HEK293 (cell line): ENCODE measurements at regions not wholly inside any gene's neighbourhood (a gene's known extent, or its start where the extent isn't known, plus 50 kb on each side); places are given as distances from the start of the nearest gene placed in this dataset.

Experiments
- GLIS2 ChIP-seq: fragments of 450-650 bp; formaldehyde crosslinking; IDR thresholded peaks from 2 replicates; pipeline ENCODE4 v1.5.1; 2016; ENCODE audit warnings: missing biosample characterization, missing genetic modification characterization
- KLF1 ChIP-seq: fragments of 450-650 bp; formaldehyde crosslinking; IDR thresholded peaks from 2 replicates; pipeline ENCODE4 v1.5.1; 2016; ENCODE audit warnings: missing biosample characterization, missing genetic modification characterization
- KLF10 ChIP-seq: fragments of 450-650 bp; IDR thresholded peaks from 2 replicates; pipeline ENCODE4 v1.5.1; 2018; ENCODE audit warnings: missing biosample characterization, mild to moderate bottlenecking, missing genetic modification characterization
- MEIS1 ChIP-seq: sonication (generic); formaldehyde crosslinking; IDR thresholded peaks from 2 replicates; pipeline ENCODE4 v1.8.1; 2022; ENCODE audit warnings: missing genetic modification reagents, mild to moderate bottlenecking, borderline replicate concordance
- REST ChIP-seq: fragments of 450-650 bp; formaldehyde crosslinking; IDR thresholded peaks from 2 replicates; pipeline ENCODE4 v1.5.1; 2016; ENCODE audit warnings: missing biosample characterization, missing genetic modification characterization
- SALL2 ChIP-seq: fragments of 450-650 bp; formaldehyde crosslinking; IDR thresholded peaks from 2 replicates; pipeline ENCODE4 v1.5.0; 2017; ENCODE audit warnings: missing biosample characterization, mild to moderate bottlenecking, missing genetic modification characterization, borderline replicate concordance
- SP3 ChIP-seq: fragments of 450-650 bp; formaldehyde crosslinking; IDR thresholded peaks from 2 replicates; pipeline ENCODE4 v1.5.1; 2016; ENCODE audit warnings: missing biosample characterization, missing genetic modification characterization
- TRIM28 ChIP-seq: IDR thresholded peaks from 2 replicates; pipeline ENCODE4 v1.6.1; 2011; ENCODE audit warnings: low read length, control low read depth, borderline replicate concordance
- ZBTB1 ChIP-seq: fragments of 450-650 bp; formaldehyde crosslinking; IDR thresholded peaks from 2 replicates; pipeline ENCODE4 v1.5.1; 2016; ENCODE audit warnings: missing biosample characterization, missing genetic modification characterization
- ZBTB21 ChIP-seq: fragments of 450-650 bp; formaldehyde crosslinking; IDR thresholded peaks from 2 replicates; pipeline ENCODE4 v1.5.1; 2017; ENCODE audit warnings: missing biosample characterization, missing genetic modification characterization
- ZEB2 ChIP-seq: fragments of 450-650 bp; formaldehyde crosslinking; IDR thresholded peaks from 2 replicates; pipeline ENCODE4 v1.5.1; 2016; ENCODE audit warnings: missing biosample characterization, missing genetic modification characterization
- ZFP3 ChIP-seq: fragments of 450-650 bp; formaldehyde crosslinking; IDR thresholded peaks from 2 replicates; pipeline ENCODE4 v1.5.1; 2016; ENCODE audit warnings: low read depth, missing biosample characterization, missing genetic modification characterization
- ZNF10 ChIP-seq: fragments of 450-650 bp; formaldehyde crosslinking; IDR thresholded peaks from 2 replicates; pipeline ENCODE4 v1.5.1; 2017; ENCODE audit warnings: missing biosample characterization, missing genetic modification characterization
- ZNF112 ChIP-seq: fragments of 450-650 bp; formaldehyde crosslinking; IDR thresholded peaks from 2 replicates; pipeline ENCODE4 v1.5.0; 2017; ENCODE audit warnings: missing biosample characterization, missing genetic modification characterization
- ZNF138 ChIP-seq: fragments of 450-650 bp; formaldehyde crosslinking; IDR thresholded peaks from 2 replicates; pipeline ENCODE4 v1.5.1; 2016; ENCODE audit warnings: missing biosample characterization, missing genetic modification characterization, borderline replicate concordance
- ZNF302 ChIP-seq: fragments of 450-650 bp; formaldehyde crosslinking; IDR thresholded peaks from 2 replicates; pipeline ENCODE4 v1.5.1; 2016; ENCODE audit warnings: missing biosample characterization, missing genetic modification characterization, low read depth
- ZNF324 ChIP-seq: fragments of 450-650 bp; formaldehyde crosslinking; IDR thresholded peaks from 2 replicates; pipeline ENCODE4 v1.5.1; 2016; ENCODE audit warnings: missing biosample characterization, missing genetic modification characterization
- ZNF335 ChIP-seq: fragments of 450-650 bp; formaldehyde crosslinking; conservative IDR thresholded peaks from 2 replicates; pipeline ENCODE4 v1.5.1; 2016; ENCODE audit warnings: missing biosample characterization, missing genetic modification characterization
- ZNF391 ChIP-seq: fragments of 450-650 bp; formaldehyde crosslinking; IDR thresholded peaks from 2 replicates; pipeline ENCODE4 v1.5.1; 2016; ENCODE audit warnings: low read depth, missing biosample characterization, missing genetic modification characterization, borderline replicate concordance
- ZNF398 ChIP-seq: fragments of 450-650 bp; formaldehyde crosslinking; IDR thresholded peaks from 2 replicates; pipeline ENCODE4 v1.5.1; 2017; ENCODE audit warnings: missing biosample characterization, missing genetic modification characterization
- ZNF426 ChIP-seq: fragments of 450-650 bp; formaldehyde crosslinking; IDR thresholded peaks from 2 replicates; pipeline ENCODE4 v1.5.1; 2017; ENCODE audit warnings: missing biosample characterization, missing genetic modification characterization, mild to moderate bottlenecking, inconsistent platforms, moderate library complexity
- ZNF433 ChIP-seq: fragments of 450-650 bp; formaldehyde crosslinking; IDR thresholded peaks from 2 replicates; pipeline ENCODE4 v1.5.1; 2016; ENCODE audit warnings: missing biosample characterization, missing genetic modification characterization, low read depth
- ZNF501 ChIP-seq: fragments of 450-650 bp; formaldehyde crosslinking; IDR thresholded peaks from 2 replicates; pipeline ENCODE4 v1.5.1; 2016; ENCODE audit warnings: missing biosample characterization, missing genetic modification characterization
- ZNF548 ChIP-seq: fragments of 450-650 bp; formaldehyde crosslinking; IDR thresholded peaks from 2 replicates; pipeline ENCODE4 v1.5.1; 2016; ENCODE audit warnings: missing biosample characterization, missing genetic modification characterization
- ZNF558 ChIP-seq: fragments of 450-650 bp; formaldehyde crosslinking; IDR thresholded peaks from 2 replicates; pipeline ENCODE4 v1.5.1; 2016; ENCODE audit warnings: missing biosample characterization, missing genetic modification characterization
- ZNF610 ChIP-seq: fragments of 450-650 bp; formaldehyde crosslinking; IDR thresholded peaks from 2 replicates; pipeline ENCODE4 v1.5.1; 2016; ENCODE audit warnings: missing biosample characterization, missing genetic modification characterization, borderline replicate concordance
- ZNF677 ChIP-seq: fragments of 450-650 bp; IDR thresholded peaks from 2 replicates; pipeline ENCODE4 v1.5.0; 2018; ENCODE audit warnings: missing biosample characterization, mild to moderate bottlenecking, missing genetic modification characterization, moderate library complexity
- ZNF692 ChIP-seq: fragments of 450-650 bp; formaldehyde crosslinking; IDR thresholded peaks from 2 replicates; pipeline ENCODE4 v1.5.1; 2016; ENCODE audit warnings: missing biosample characterization, missing genetic modification characterization
- ZNF704 ChIP-seq: fragments of 450-650 bp; formaldehyde crosslinking; IDR thresholded peaks from 2 replicates; pipeline ENCODE4 v1.5.1; 2016; ENCODE audit warnings: missing biosample characterization, missing genetic modification characterization
- ZNF768 ChIP-seq: fragments of 450-650 bp; formaldehyde crosslinking; IDR thresholded peaks from 2 replicates; pipeline ENCODE4 v1.5.1; 2018; ENCODE audit warnings: missing biosample characterization, mild to moderate bottlenecking, missing genetic modification characterization
- ZNF776 ChIP-seq: fragments of 450-650 bp; formaldehyde crosslinking; IDR thresholded peaks from 2 replicates; pipeline ENCODE4 v1.5.0; 2017; ENCODE audit warnings: missing biosample characterization, missing genetic modification characterization, borderline replicate concordance
- ZNF843 ChIP-seq: fragments of 450-650 bp; formaldehyde crosslinking; IDR thresholded peaks from 2 replicates; pipeline ENCODE4 v1.5.1; 2016; ENCODE audit warnings: missing biosample characterization, missing genetic modification characterization
- ZSCAN16 ChIP-seq: fragments of 450-650 bp; formaldehyde crosslinking; IDR thresholded peaks from 2 replicates; pipeline ENCODE4 v1.5.1; 2016; ENCODE audit warnings: missing biosample characterization, missing genetic modification characterization
- ZSCAN30 ChIP-seq: fragments of 450-650 bp; IDR thresholded peaks from 2 replicates; pipeline ENCODE4 v1.5.1; 2018; ENCODE audit warnings: missing biosample characterization, mild to moderate bottlenecking, missing genetic modification characterization, moderate library complexity

GRCh38 chr7:25951414-25952260, 200.4 kb upstream of the NFE2L3 start (continued):
- peak; percentile 28; the same call in 1 of the 2 replicates for TF ChIP-seq SP3 (tag by site-specific recombination)
- no peak for TF ChIP-seq ZNF677 (tag by site-specific recombination)
- TF ChIP-seq ZNF324 (tag by site-specific recombination): no peak
- TF ChIP-seq ZNF704 (tag by site-specific recombination): no peak
- TF ChIP-seq ZNF692: peak; percentile 65
- TF ChIP-seq ZNF548 (tag by site-specific recombination): no peak
- no peak for TF ChIP-seq ZNF302 (tag by site-specific recombination)
- TF ChIP-seq KLF1 (tag by site-specific recombination): peak; percentile 44
- no peak for TF ChIP-seq ZFP3 (tag by site-specific recombination)
- no peak for TF ChIP-seq ZNF768 (tag by site-specific recombination)
- TF ChIP-seq ZNF112 (tag by site-specific recombination): no peak
- TF ChIP-seq ZNF426: no peak
- TF ChIP-seq ZNF138 (tag by site-specific recombination): no peak
- TF ChIP-seq ZSCAN16 (tag by site-specific recombination): no peak
- TF ChIP-seq ZNF10 (tag by site-specific recombination): no peak
- TF ChIP-seq ZNF558 (tag by site-specific recombination): no peak
- TF ChIP-seq ZSCAN30 (tag by site-specific recombination): no peak
- peak; percentile 88 for TF ChIP-seq ZNF335 (tag by site-specific recombination)
- no peak for TF ChIP-seq TRIM28
- TF ChIP-seq ZNF610 (tag by site-specific recombination): no peak
- peak; percentile 51 for TF ChIP-seq REST
- no peak for TF ChIP-seq ZBTB1
- peak; percentile 50 for TF ChIP-seq GLIS2 (tag by site-specific recombination)
- no peak for TF ChIP-seq ZNF501 (tag by site-specific recombination)
- peak; percentile 90 for TF ChIP-seq KLF10
- TF ChIP-seq ZNF843 (tag by site-specific recombination): no peak
- no peak for TF ChIP-seq ZEB2 (tag by site-specific recombination)
- TF ChIP-seq ZNF398 (tag by site-specific recombination): no peak
- TF ChIP-seq ZNF776 (tag by site-specific recombination): no peak
- no peak for TF ChIP-seq SALL2 (tag by site-specific recombination)
- TF ChIP-seq MEIS1: no peak
- no peak for TF ChIP-seq ZBTB21 (tag by site-specific recombination)
- TF ChIP-seq ZNF433 (tag by site-specific recombination): no peak
- no peak for TF ChIP-seq ZNF391 (tag by site-specific recombination)
